SK-N-SH treated with all-trans-retinoic acid at 6 μM for 48 hours (cell line): ENCODE measurements at regions not wholly inside any gene's neighbourhood (a gene's known extent, or its start where the extent isn't known, plus 50 kb on each side); places are given as distances from the start of the nearest gene placed in this dataset.

ENCODE experiments used
- ARNTL ChIP-seq: fragments of 450-650 bp; formaldehyde crosslinking; IDR thresholded peaks from 2 replicates; pipeline ENCODE4 v1.5.0; 2020; ENCODE audit warnings: low read depth, mild to moderate bottlenecking, moderate library complexity, borderline replicate concordance
- ESRRG ChIP-seq: fragments of 250-450 bp; sonication (Bioruptor Pico); IDR thresholded peaks from 2 replicates; pipeline ENCODE4 v1.6.1; 2021; ENCODE audit warnings: mild to moderate bottlenecking
- ISL1 ChIP-seq: fragments of 250-450 bp; sonication (Bioruptor Pico); IDR thresholded peaks from 2 replicates; pipeline ENCODE4 v2.1.2; 2022; ENCODE audit warnings: mild to moderate bottlenecking, moderate library complexity
- OSR1 ChIP-seq: fragments of 250-450 bp; sonication (Bioruptor Pico); IDR thresholded peaks from 2 replicates; pipeline ENCODE4 v1.8.0; 2022; ENCODE audit warnings: moderate library complexity, mild to moderate bottlenecking, inconsistent platforms
- ZFP3 ChIP-seq: fragments of 250-450 bp; sonication (Bioruptor Pico); IDR thresholded peaks from 2 replicates; pipeline ENCODE4 v1.5.0; 2020; ENCODE audit warnings: mild to moderate bottlenecking, moderate library complexity
- ZNF8 ChIP-seq: fragments of 450-650 bp; formaldehyde crosslinking; IDR thresholded peaks from 2 replicates; pipeline ENCODE4 v1.5.0; 2020; ENCODE audit warnings: mild to moderate bottlenecking, moderate library complexity
- TF ChIP-seq, protein P1 (sequence below): fragments of 250-450 bp; sonication (Bioruptor Pico); IDR thresholded peaks from 2 replicates; pipeline ENCODE4 v1.8.0; 2020; ENCODE audit warnings: mild to moderate bottlenecking, moderate library complexity, borderline replicate concordance
- TF ChIP-seq, protein P2 (sequence below): fragments of 250-450 bp; sonication (Bioruptor Pico); IDR thresholded peaks from 2 replicates; pipeline ENCODE4 v1.5.1; 2021; ENCODE audit warnings: mild to moderate bottlenecking, moderate library complexity
- TF ChIP-seq, protein P3 (sequence below): fragments of 250-450 bp; sonication (Bioruptor Pico); IDR thresholded peaks from 2 replicates; pipeline ENCODE4 v1.8.0; 2021; ENCODE audit warnings: low read depth, mild to moderate bottlenecking, moderate library complexity, borderline replicate concordance

DNA sequence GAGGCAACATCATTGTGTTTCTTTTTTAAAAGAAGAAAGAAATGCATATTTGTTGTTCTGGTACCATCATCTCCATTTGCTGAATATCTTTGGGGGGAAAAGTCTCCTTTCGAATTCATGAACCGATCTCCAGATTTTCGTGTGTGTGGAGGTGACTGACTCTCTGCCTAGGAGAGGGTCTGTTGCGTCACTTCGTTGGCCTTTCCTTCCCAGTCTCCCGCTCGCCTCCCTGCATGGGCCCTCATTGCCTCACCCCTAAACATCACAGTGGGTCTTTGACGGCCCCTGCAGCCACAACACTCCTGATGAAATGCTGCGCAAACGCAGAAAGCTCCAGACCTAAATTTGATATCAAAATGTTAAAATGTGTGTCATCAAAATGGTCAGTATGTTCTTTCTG, 103.2 kb upstream of the RALGPS2 start:
- TF ChIP-seq ISL1 (CRISPR knock-in tag) (no peak), ESRRG (CRISPR knock-in tag) (no peak), ZFP3 (CRISPR knock-in tag) (no peak), ZNF8 (no peak), ARNTL (CRISPR knock-in tag) (no peak), OSR1 (CRISPR knock-in tag) (no peak)
- TF ChIP-seq, protein P1, sequence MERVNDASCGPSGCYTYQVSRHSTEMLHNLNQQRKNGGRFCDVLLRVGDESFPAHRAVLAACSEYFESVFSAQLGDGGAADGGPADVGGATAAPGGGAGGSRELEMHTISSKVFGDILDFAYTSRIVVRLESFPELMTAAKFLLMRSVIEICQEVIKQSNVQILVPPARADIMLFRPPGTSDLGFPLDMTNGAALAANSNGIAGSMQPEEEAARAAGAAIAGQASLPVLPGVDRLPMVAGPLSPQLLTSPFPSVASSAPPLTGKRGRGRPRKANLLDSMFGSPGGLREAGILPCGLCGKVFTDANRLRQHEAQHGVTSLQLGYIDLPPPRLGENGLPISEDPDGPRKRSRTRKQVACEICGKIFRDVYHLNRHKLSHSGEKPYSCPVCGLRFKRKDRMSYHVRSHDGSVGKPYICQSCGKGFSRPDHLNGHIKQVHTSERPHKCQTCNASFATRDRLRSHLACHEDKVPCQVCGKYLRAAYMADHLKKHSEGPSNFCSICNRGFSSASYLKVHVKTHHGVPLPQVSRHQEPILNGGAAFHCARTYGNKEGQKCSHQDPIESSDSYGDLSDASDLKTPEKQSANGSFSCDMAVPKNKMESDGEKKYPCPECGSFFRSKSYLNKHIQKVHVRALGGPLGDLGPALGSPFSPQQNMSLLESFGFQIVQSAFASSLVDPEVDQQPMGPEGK (CRISPR knock-in tag): no peak
- TF ChIP-seq, protein P2, sequence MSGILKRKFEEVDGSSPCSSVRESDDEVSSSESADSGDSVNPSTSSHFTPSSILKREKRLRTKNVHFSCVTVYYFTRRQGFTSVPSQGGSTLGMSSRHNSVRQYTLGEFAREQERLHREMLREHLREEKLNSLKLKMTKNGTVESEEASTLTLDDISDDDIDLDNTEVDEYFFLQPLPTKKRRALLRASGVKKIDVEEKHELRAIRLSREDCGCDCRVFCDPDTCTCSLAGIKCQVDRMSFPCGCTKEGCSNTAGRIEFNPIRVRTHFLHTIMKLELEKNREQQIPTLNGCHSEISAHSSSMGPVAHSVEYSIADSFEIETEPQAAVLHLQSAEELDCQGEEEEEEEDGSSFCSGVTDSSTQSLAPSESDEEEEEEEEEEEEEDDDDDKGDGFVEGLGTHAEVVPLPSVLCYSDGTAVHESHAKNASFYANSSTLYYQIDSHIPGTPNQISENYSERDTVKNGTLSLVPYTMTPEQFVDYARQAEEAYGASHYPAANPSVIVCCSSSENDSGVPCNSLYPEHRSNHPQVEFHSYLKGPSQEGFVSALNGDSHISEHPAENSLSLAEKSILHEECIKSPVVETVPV: no peak
- TF ChIP-seq, protein P3, sequence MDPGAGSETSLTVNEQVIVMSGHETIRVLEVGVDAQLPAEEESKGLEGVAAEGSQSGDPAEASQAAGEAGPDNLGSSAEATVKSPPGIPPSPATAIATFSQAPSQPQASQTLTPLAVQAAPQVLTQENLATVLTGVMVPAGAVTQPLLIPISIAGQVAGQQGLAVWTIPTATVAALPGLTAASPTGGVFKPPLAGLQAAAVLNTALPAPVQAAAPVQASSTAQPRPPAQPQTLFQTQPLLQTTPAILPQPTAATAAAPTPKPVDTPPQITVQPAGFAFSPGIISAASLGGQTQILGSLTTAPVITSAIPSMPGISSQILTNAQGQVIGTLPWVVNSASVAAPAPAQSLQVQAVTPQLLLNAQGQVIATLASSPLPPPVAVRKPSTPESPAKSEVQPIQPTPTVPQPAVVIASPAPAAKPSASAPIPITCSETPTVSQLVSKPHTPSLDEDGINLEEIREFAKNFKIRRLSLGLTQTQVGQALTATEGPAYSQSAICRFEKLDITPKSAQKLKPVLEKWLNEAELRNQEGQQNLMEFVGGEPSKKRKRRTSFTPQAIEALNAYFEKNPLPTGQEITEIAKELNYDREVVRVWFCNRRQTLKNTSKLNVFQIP: no peak
